ENCODE measurements at regions not wholly inside any gene's neighbourhood (a gene's known extent, or its start where the extent isn't known, plus 50 kb on each side); places are given as distances from the start of the nearest gene placed in this dataset.

DNA sequence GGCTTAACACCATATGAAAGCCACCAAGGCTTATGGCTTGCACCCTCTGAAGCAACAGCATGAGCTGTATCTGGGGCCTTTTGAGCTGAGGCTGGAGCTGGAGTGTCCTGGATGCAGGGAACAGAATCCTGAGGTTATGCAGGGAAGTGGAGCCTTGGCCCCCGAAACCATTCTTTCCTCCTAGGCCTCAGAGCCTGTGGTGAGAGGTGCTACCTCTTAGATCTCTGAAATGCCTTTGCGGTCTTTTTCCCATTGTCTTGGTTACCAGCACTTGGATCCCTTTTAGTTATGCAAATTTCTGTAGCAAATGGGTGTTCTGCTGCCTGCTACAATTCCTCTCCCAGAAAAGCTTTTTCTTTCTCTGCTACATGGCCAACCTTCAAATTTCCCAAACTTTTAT is 72.7 kb upstream of the CLPB start:
- Mint-ChIP-seq H3K4me3 (no peak overlapping the region), H3K27me3 (ENCODE audit: low read depth) (no peaks in the 10 kb centered on the region), H3K27ac (no peak overlapping the region), H3K4me1 (ENCODE audit: low read depth) (no peaks in the 10 kb centered on the region), H3K36me3 (ENCODE audit: low read depth) (peaks cover 2% of the 10 kb centered on the region), H3K9me3 (peaks cover 13% of the 10 kb centered on the region)
- intact Hi-C loops (cut with micrococcal nuclease): no loop called here
- DNase-seq: no peak
- CTCF ChIA-PET: no interaction called here

- DNase-seq: no peak
- no peak overlapping the region for H3K27ac Mint-ChIP-seq
- H3K9me3 Mint-ChIP-seq: peaks cover 8% of the 10 kb centered on the region
- CTCF ChIA-PET: interaction anchor here (0.7 to 1.5 kb wide), 2 partner anchors 16 to 89 kb away, joined by 3 read pairs; no protein-coding TSS in a partner anchor
- peaks cover 4% of the 10 kb centered on the region for H3K36me3 Mint-ChIP-seq (ENCODE audit: low read depth)
- no peak overlapping the region for H3K4me3 Mint-ChIP-seq
- H3K4me1 Mint-ChIP-seq (ENCODE audit: low read depth): peaks cover 7% of the 10 kb centered on the region
- no peaks in the 10 kb centered on the region for H3K27me3 Mint-ChIP-seq (ENCODE audit: low read depth)
- intact Hi-C loops (cut with micrococcal nuclease): no loop called here
Observed at GRCh38 chr11:72497731-72498130, 63.4 kb upstream of the CLPB start.

DNA sequence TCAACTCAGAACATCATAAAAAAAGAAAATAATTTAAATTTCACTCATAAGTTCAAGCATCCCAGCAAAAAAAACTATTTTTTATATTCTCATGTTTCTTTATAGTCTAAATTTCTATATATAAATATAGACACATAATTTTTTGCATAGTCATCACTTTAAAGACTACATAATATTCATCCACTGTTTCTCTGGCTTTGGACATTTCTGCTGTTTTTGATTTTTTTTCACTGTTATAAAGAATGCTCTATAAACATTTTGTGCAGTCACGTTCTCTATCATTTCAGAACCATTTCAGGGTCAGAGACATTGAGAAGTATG is 59.7 kb upstream of the CLPB start:
- DNase-seq: no peak
- intact Hi-C loops (cut with micrococcal nuclease): no loop called here
- Mint-ChIP-seq H3K36me3 (ENCODE audit: low read depth) (no peaks in the 10 kb centered on the region), H3K9me3 (no peaks in the 10 kb centered on the region), H3K27ac (no peak overlapping the region), H3K27me3 (ENCODE audit: low read depth) (no peaks in the 10 kb centered on the region), H3K4me3 (no peak overlapping the region), H3K4me1 (ENCODE audit: low read depth) (peaks cover 7% of the 10 kb centered on the region)
- CTCF ChIA-PET: interaction anchor here (0.6 kb wide), 1 partner anchor 47 kb away, joined by 3 read pairs; no protein-coding TSS in a partner anchor

GRCh38 chr11:72493426-72494108 is 59.2 kb upstream of the CLPB start:
- Mint-ChIP-seq H3K27ac (no peak overlapping the region), H3K36me3 (ENCODE audit: low read depth) (no peaks in the 10 kb centered on the region), H3K27me3 (ENCODE audit: low read depth) (no peaks in the 10 kb centered on the region), H3K4me1 (ENCODE audit: low read depth) (peaks cover 7% of the 10 kb centered on the region), H3K9me3 (no peaks in the 10 kb centered on the region), H3K4me3 (no peak overlapping the region)
- DNase-seq: no peak
- CTCF ChIA-PET: no interaction called here
- intact Hi-C loops (cut with micrococcal nuclease): no loop called here

DNA sequence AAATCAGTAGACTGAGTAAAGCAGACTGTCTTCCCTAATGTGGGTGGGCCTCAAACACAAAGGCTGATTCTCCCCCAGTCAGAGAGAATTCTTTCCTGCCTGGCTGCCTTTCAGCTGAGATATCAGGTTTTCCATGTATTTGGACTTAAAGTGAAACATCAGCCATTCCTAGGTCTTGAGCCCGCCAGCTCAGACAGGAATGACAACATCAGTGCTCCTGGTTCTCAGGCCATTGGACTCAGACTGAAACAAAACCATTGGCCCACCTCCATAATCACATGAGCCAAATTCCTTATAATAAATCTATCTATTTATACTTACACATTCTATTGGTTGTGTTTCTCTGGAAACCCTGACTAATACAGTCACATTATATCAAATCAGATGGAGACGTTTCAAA is 56.7 kb upstream of the CLPB start:
- Mint-ChIP-seq H3K27me3 (ENCODE audit: low read depth) (no peaks in the 10 kb centered on the region), H3K36me3 (ENCODE audit: low read depth) (no peaks in the 10 kb centered on the region), H3K9me3 (no peaks in the 10 kb centered on the region), H3K27ac (no peak overlapping the region), H3K4me3 (no peak overlapping the region), H3K4me1 (ENCODE audit: low read depth) (peaks cover 7% of the 10 kb centered on the region)
- DNase-seq: no peak
- CTCF ChIA-PET: no interaction called here
- intact Hi-C loops (cut with micrococcal nuclease): no loop called here

Measured in activated naive CD4-positive, alpha-beta T cell treated with anti-CD3 and anti-CD28 coated beads for 36 hours (primary cell).